ENCODE measurements at regions not wholly inside any gene's neighbourhood (a gene's known extent, or its start where the extent isn't known, plus 50 kb on each side); places are given as distances from the start of the nearest gene placed in this dataset.
"Not testable (repeated sequence)": the region's sequence is repeated elsewhere in the genome, so short reads cannot be mapped to it uniquely, and the experiment has no call there.

- WGBS, 2 donors, result 46 to 66% methylated on average over 8 of the region's 8 CpGs
- Histone ChIP-seq H3K36me3 (replicated peaks in 1 of 2; ENCODE audit: insufficient read depth in 1 of 2, low read depth in 2 of 2) (no peaks in the 10 kb centered on the region), H3K4me3 (no peak overlapping the region), H3K27me3 (no peaks in the 10 kb centered on the region), H3K9me3 (no peaks in the 10 kb centered on the region), H3K4me1 (no peaks in the 10 kb centered on the region), H3K27ac (no peak overlapping the region)
- ATAC-seq (no peak), DNase-seq (no peak)
- TF ChIP-seq POLR2A (IDR thresholded peaks at IDR 0.05), result no peak
- TF ChIP-seq, protein P1, sequence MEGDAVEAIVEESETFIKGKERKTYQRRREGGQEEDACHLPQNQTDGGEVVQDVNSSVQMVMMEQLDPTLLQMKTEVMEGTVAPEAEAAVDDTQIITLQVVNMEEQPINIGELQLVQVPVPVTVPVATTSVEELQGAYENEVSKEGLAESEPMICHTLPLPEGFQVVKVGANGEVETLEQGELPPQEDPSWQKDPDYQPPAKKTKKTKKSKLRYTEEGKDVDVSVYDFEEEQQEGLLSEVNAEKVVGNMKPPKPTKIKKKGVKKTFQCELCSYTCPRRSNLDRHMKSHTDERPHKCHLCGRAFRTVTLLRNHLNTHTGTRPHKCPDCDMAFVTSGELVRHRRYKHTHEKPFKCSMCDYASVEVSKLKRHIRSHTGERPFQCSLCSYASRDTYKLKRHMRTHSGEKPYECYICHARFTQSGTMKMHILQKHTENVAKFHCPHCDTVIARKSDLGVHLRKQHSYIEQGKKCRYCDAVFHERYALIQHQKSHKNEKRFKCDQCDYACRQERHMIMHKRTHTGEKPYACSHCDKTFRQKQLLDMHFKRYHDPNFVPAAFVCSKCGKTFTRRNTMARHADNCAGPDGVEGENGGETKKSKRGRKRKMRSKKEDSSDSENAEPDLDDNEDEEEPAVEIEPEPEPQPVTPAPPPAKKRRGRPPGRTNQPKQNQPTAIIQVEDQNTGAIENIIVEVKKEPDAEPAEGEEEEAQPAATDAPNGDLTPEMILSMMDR (IDR thresholded peaks at IDR 0.05), result no peak
- intact Hi-C loops (cut with DNase I), result no loop called here
Measured at GRCh38 chr1:220966881-220967611, 87.8 kb downstream of the HLX start.

GRCh38 chr1:220967911-220968310 is 88.7 kb downstream of the HLX start:
- DNase-seq, result no peak
- H3K36me3 ChIP-seq (replicated peaks in 1 of 2; ENCODE audit: insufficient read depth in 1 of 2, low read depth in 2 of 2), result no peaks in the 10 kb centered on the region
- 65 to 85% methylated on average over 2 of the region's 2 CpGs for WGBS, 2 donors
- H3K9me3 ChIP-seq, result no peaks in the 10 kb centered on the region
- no peaks in the 10 kb centered on the region for H3K4me1 ChIP-seq
- no peak for TF ChIP-seq POLR2A (IDR thresholded peaks at IDR 0.05)
- TF ChIP-seq, protein P1 (IDR thresholded peaks at IDR 0.05), result no peak
- H3K27ac ChIP-seq, result no peak overlapping the region
- no peak for ATAC-seq
- H3K27me3 ChIP-seq, result no peaks in the 10 kb centered on the region
- intact Hi-C loops (cut with DNase I), result no loop called here
- no peak overlapping the region for H3K4me3 ChIP-seq

- intact Hi-C loops (cut with DNase I); H3K27ac ChIP-seq; H3K27me3 ChIP-seq; DNase-seq; H3K36me3 ChIP-seq (replicated peaks in 1 of 2; ENCODE audit: insufficient read depth in 1 of 2, low read depth in 2 of 2); H3K9me3 ChIP-seq; H3K4me1 ChIP-seq; ATAC-seq; H3K4me3 ChIP-seq: not testable (repeated sequence)
- 77 to 84% methylated on average over 2 of the region's 2 CpGs for WGBS, 2 donors
Measured at GRCh38 chr1:220969281-220969680, 90.0 kb downstream of the HLX start.

DNA sequence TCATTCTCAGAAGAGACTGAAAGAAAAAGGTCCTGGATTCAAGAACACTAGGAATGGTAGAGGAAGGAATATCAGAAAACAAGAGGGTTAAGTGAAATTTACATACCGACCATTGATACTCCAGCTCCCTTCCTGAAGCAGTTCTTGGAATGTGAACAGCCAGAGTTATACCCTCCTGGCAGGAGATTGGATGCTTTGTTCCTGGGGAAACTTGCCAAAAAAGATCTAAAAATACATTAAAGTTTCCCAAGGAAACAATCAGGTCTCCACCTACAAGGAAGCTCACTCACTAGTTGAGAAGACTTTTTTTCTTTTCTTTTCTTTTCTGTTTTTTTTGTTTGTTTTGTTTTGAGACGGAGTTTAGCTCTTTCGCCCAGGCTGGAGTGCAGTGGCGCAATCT is 91.1 kb downstream of the HLX start:
- Histone ChIP-seq H3K36me3 (replicated peaks in 1 of 2; ENCODE audit: insufficient read depth in 1 of 2, low read depth in 2 of 2) (no peaks in the 10 kb centered on the region), H3K4me1 (no peaks in the 10 kb centered on the region), H3K4me3 (no peak overlapping the region), H3K27me3 (no peaks in the 10 kb centered on the region), H3K9me3 (no peaks in the 10 kb centered on the region), H3K27ac (no peak overlapping the region)
- no peak for ATAC-seq
- DNase-seq, result no peak
- intact Hi-C loops (cut with DNase I), result no loop called here
- TF ChIP-seq, protein P1 (IDR thresholded peaks at IDR 0.05), result no peak
- TF ChIP-seq POLR2A (IDR thresholded peaks at IDR 0.05), result no peak
- 74 to 75% methylated on average over 4 of the region's 4 CpGs for WGBS, 2 donors

- H3K4me3 ChIP-seq, result no peak overlapping the region
- intact Hi-C loops (cut with DNase I), result no loop called here
- H3K27ac ChIP-seq, result no peak overlapping the region
- no peak for TF ChIP-seq POLR2A (IDR thresholded peaks at IDR 0.05)
- TF ChIP-seq, protein P1 (IDR thresholded peaks at IDR 0.05), result no peak
- no peaks in the 10 kb centered on the region for H3K4me1 ChIP-seq
- DNase-seq (no peak), ATAC-seq (no peak)
- 64 to 70% methylated on average over 5 of the region's 5 CpGs for WGBS, 2 donors
- no peaks in the 10 kb centered on the region for H3K36me3 ChIP-seq (replicated peaks in 1 of 2; ENCODE audit: insufficient read depth in 1 of 2, low read depth in 2 of 2)
- H3K27me3 ChIP-seq, result no peaks in the 10 kb centered on the region
- no peaks in the 10 kb centered on the region for H3K9me3 ChIP-seq
Measured at GRCh38 chr1:220971221-220971620, 92.0 kb downstream of the HLX start.

Measured in body of pancreas (tissue), 4 donors.